ENCODE measurements at regions not wholly inside any gene's neighbourhood (a gene's known extent, or its start where the extent isn't known, plus 50 kb on each side); places are given as distances from the start of the nearest gene placed in this dataset.

DNA sequence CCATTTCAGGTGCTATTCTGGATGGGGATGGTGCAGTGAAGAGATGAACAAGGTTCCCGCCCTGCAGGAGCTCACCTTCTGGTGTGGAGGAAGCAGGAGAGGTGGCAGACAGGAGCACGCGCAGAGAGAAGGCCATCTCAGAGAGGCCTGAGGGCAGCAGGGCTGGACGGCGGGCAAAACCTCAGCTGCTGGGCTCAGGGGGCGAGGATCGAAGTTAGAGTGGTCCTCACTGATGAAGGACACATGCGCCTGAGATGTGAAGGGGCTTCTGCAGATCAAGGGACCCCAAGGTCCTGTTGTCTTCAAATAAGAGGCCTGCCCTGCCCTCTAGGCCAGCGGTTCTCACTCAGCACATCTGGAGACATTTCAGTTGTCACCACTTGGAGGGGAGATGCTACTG lies 198.4 kb upstream of the PMEPA1 start:
- TF ChIP-seq, protein P1, sequence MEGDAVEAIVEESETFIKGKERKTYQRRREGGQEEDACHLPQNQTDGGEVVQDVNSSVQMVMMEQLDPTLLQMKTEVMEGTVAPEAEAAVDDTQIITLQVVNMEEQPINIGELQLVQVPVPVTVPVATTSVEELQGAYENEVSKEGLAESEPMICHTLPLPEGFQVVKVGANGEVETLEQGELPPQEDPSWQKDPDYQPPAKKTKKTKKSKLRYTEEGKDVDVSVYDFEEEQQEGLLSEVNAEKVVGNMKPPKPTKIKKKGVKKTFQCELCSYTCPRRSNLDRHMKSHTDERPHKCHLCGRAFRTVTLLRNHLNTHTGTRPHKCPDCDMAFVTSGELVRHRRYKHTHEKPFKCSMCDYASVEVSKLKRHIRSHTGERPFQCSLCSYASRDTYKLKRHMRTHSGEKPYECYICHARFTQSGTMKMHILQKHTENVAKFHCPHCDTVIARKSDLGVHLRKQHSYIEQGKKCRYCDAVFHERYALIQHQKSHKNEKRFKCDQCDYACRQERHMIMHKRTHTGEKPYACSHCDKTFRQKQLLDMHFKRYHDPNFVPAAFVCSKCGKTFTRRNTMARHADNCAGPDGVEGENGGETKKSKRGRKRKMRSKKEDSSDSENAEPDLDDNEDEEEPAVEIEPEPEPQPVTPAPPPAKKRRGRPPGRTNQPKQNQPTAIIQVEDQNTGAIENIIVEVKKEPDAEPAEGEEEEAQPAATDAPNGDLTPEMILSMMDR (IDR thresholded peaks at IDR 0.05), result no peak
- TF ChIP-seq POLR2A (IDR thresholded peaks at IDR 0.05), result no peak
- no peak for TF ChIP-seq EP300 (IDR thresholded peaks at IDR 0.05)
- no peak for TF ChIP-seq POLR2AphosphoS5 (IDR thresholded peaks at IDR 0.05)
